ENCODE measurements at regions not wholly inside any gene's neighbourhood (a gene's known extent, or its start where the extent isn't known, plus 50 kb on each side); places are given as distances from the start of the nearest gene placed in this dataset.

GRCh38 chr5:124000538-124000937 lies 488.6 kb downstream of the CSNK1G3 start:
- TF ChIP-seq CTCF (IDR thresholded peaks at IDR 0.05) (no peak), POLR2A (IDR thresholded peaks at IDR 0.05) (no peak)

Data from right lobe of liver (tissue), 4 donors.